Neural cell (in vitro differentiated cells): ENCODE measurements at regions not wholly inside any gene's neighbourhood (a gene's known extent, or its start where the extent isn't known, plus 50 kb on each side); places are given as distances from the start of the nearest gene placed in this dataset.

ENCODE experiments used
- EZH2 ChIP-seq: fragments of 200-600, 300-800 bp; shearing (Covaris generic), sonication (generic); IDR thresholded peaks from 2 replicates; pipeline ENCODE4 v1.6.1; 2014; ENCODE audit warnings: antibody characterized with exemption, low read length, borderline replicate concordance, mild to moderate bottlenecking; ENCODE audit not compliant: insufficient read depth, poor library complexity, severe bottlenecking
- TF ChIP-seq, protein P1 (sequence below): fragments of 450-650 bp; IDR thresholded peaks from 2 replicates; pipeline ENCODE4 v1.5.1; 2014; ENCODE audit warnings: antibody characterized with exemption, mild to moderate bottlenecking, moderate library complexity; ENCODE audit not compliant: poor library complexity, severe bottlenecking

DNA sequence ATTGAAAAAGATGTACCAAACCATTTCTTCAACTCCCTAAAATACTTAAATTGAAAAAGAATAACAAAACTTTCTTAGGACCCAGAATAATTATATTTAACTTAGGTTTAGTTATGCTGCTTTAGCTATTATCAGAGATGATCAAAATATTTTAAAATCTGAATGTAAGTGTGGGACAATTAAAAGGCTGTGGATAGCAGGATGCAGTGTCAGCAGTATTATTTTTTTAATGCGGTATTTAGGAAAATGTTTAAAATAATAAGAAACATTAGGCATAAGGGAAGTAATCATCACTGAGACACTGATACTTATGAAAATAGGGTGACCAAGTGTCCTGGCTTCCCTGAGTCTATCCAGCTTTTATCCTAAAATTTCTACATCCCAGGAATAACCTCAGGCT, 161.5 kb upstream of the PTCHD4 start:
- TF ChIP-seq, protein P1, sequence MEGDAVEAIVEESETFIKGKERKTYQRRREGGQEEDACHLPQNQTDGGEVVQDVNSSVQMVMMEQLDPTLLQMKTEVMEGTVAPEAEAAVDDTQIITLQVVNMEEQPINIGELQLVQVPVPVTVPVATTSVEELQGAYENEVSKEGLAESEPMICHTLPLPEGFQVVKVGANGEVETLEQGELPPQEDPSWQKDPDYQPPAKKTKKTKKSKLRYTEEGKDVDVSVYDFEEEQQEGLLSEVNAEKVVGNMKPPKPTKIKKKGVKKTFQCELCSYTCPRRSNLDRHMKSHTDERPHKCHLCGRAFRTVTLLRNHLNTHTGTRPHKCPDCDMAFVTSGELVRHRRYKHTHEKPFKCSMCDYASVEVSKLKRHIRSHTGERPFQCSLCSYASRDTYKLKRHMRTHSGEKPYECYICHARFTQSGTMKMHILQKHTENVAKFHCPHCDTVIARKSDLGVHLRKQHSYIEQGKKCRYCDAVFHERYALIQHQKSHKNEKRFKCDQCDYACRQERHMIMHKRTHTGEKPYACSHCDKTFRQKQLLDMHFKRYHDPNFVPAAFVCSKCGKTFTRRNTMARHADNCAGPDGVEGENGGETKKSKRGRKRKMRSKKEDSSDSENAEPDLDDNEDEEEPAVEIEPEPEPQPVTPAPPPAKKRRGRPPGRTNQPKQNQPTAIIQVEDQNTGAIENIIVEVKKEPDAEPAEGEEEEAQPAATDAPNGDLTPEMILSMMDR: no peak
- no peak for TF ChIP-seq EZH2
